Psoas muscle (tissue), 7 donors: ENCODE measurements at regions not wholly inside any gene's neighbourhood (a gene's known extent, or its start where the extent isn't known, plus 50 kb on each side); places are given as distances from the start of the nearest gene placed in this dataset.

ENCODE experiments used
- ATAC-seq, 4 donors: fragments of 200-7000 bp; cut with Tn5 transposase; one replicate each; pipeline ENCODE4 v1.9.1; 2020; ENCODE audit warnings: moderate library complexity in 3 of 4, mild to moderate bottlenecking in 2 of 4
- DNase-seq, 2 donors: peaks; one replicate each; pipeline ENCODE4 v3.0.0-alpha.2; 2020
- H3K27ac ChIP-seq: fragments of 200-600 bp; one replicate; pipeline ENCODE4 v1.8.0; 2022
- H3K27me3 ChIP-seq, 3 donors: fragments of 200-600 bp in 1 of 3; one replicate each; pipeline versions ENCODE4 v1.6.1 to v1.8.0; 2013 to 2022; ENCODE audit warnings: low read length in 2 of 3, mild to moderate bottlenecking in 2 of 3, moderate library complexity in 1 of 3; ENCODE audit not compliant: insufficient read depth in 3 of 3
- H3K36me3 ChIP-seq, 2 donors: fragments of 200-600 bp in 1 of 2; one replicate each; pipeline versions ENCODE4 v1.6.1 to v1.8.0; 2013 to 2022; ENCODE audit warnings: low read depth in 1 of 2, mild to moderate bottlenecking in 1 of 2, moderate library complexity in 1 of 2; ENCODE audit not compliant: insufficient read depth in 1 of 2
- H3K4me1 ChIP-seq: fragments of 200-600 bp; one replicate; pipeline ENCODE4 v1.8.0; 2022
- H3K4me3 ChIP-seq: fragments of 200-600 bp; one replicate; pipeline ENCODE4 v1.8.0; 2022; ENCODE audit warnings: mild to moderate bottlenecking
- H3K9me3 ChIP-seq: fragments of 200-600 bp; one replicate; pipeline ENCODE4 v1.8.0; 2022
- WGBS, 3 donors: extraction: QIAGEN DNeasy Blood & Tissue Kit; methylation state at CpG; one replicate each; pipeline versions ENCODE4 v1.1.6 to v1.1.7; 2013; 5-methylcytosine and 5-hydroxymethylcytosine counted together
- intact Hi-C, 2 donors: fragments of 100-400 bp; cut with DNase I; formaldehyde crosslinking; loops; one replicate each; pipeline versions ENCODE4 v1.11.0 to v1.14.2; 2022
- TF ChIP-seq, protein P1 (sequence below): fragments of 200-600 bp; IDR thresholded peaks from one replicate; pipeline ENCODE4 v1.8.0; 2022; ENCODE audit warnings: antibody characterized with exemption
- donor health status: healthy with polysubstance abuse.
- donor health status: DM: no; HTN: no; CAD: no; lungs with moderate emphysema.
- donor health status: Bipolar disorder and iron deficiency.
- donor health status: healthy.
- donor health status: DM: yes; HTN: yes; CAD: no.
- donor health status: DM: no; HTN: no; CAD: no.
- donor health status: DM: yes; HTN: yes; CAD: no.

DNA sequence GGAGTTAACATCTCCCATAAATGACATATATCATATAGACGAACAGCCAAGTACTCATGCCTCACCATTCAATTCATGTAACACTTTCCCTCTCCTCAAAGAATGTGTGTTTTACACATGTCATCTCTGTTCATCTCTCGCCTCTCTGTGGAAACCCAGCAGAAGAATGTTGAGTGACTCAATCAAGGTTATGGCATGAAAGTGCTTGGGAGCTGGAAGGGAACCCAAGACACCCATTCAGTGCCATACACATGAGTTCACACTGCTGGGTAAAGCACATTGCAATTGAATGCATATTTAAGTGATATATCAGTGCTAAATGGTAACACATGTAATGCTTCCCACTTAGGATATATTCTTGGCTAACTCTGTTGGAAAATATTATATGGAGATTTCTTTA is 322.9 kb downstream of the PTEN start:
- peak in 2 of 4 donors; percentile 54 to 90 for ATAC-seq
- no peaks in the 10 kb centered on the region for H3K36me3 ChIP-seq
- intact Hi-C loops = no loop called here
- H3K27ac ChIP-seq = no peak overlapping the region
- no peaks in the 10 kb centered on the region for H3K4me1 ChIP-seq
- WGBS, 3 donors = 86 to 93% (median 88%) methylated on average over 2 of the region's 2 CpGs
- H3K4me3 ChIP-seq = no peak overlapping the region
- TF ChIP-seq, protein P1, sequence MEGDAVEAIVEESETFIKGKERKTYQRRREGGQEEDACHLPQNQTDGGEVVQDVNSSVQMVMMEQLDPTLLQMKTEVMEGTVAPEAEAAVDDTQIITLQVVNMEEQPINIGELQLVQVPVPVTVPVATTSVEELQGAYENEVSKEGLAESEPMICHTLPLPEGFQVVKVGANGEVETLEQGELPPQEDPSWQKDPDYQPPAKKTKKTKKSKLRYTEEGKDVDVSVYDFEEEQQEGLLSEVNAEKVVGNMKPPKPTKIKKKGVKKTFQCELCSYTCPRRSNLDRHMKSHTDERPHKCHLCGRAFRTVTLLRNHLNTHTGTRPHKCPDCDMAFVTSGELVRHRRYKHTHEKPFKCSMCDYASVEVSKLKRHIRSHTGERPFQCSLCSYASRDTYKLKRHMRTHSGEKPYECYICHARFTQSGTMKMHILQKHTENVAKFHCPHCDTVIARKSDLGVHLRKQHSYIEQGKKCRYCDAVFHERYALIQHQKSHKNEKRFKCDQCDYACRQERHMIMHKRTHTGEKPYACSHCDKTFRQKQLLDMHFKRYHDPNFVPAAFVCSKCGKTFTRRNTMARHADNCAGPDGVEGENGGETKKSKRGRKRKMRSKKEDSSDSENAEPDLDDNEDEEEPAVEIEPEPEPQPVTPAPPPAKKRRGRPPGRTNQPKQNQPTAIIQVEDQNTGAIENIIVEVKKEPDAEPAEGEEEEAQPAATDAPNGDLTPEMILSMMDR = no peak
- no peak for DNase-seq
- no peaks in the 10 kb centered on the region for H3K27me3 ChIP-seq
- no peaks in the 10 kb centered on the region for H3K9me3 ChIP-seq

DNA sequence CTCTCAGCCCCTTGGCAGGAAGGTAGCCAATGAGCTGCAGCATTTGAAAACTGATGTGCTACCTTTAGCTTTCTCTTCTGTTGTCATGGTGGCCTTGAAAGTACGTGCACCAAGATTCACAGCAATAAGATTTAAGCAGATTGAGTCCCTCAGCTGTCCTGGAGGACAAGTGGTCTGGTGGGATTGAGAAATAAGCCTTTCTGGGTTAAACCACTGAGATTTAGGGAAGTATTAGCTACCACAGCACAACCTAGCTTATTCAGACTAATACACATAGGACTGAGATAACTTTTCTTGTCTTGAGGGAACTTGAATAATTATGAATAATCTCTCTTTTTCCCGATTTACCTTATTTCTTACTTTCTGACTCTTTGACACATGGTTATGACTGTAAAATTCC is 324.0 kb downstream of the PTEN start:
- ATAC-seq (no peak), DNase-seq (no peak)
- TF ChIP-seq, protein P1 = no peak
- intact Hi-C loops = no loop called here
- Histone ChIP-seq H3K27ac (no peak overlapping the region), H3K27me3 (no peaks in the 10 kb centered on the region), H3K9me3 (no peaks in the 10 kb centered on the region), H3K36me3 (no peaks in the 10 kb centered on the region), H3K4me3 (no peak overlapping the region), H3K4me1 (no peaks in the 10 kb centered on the region)
- 69 to 84% (median 72%) methylated on average over 2 of the region's 2 CpGs for WGBS, 3 donors

DNA sequence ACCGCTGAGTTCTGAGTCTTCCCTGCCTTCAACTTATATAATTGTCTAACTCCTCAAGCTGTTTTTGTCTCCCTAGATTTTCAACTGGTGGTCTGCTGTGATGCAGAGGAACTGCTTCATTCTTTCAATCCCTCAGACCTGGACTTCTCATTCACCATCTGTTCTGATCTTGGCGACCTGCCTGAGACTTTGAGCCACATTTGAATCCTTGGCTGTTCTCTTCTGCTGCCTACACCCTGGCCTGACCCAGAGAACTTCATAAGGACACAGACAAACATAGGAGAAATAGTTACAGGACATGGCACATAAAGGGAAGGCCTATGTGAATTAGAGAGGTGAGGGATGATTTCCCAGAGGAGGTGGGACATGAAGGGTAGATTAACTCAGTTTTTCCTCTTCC is 326.7 kb downstream of the PTEN start:
- WGBS, 3 donors = 48 to 52% (median 51%) methylated on average over 2 of the region's 2 CpGs

DNA sequence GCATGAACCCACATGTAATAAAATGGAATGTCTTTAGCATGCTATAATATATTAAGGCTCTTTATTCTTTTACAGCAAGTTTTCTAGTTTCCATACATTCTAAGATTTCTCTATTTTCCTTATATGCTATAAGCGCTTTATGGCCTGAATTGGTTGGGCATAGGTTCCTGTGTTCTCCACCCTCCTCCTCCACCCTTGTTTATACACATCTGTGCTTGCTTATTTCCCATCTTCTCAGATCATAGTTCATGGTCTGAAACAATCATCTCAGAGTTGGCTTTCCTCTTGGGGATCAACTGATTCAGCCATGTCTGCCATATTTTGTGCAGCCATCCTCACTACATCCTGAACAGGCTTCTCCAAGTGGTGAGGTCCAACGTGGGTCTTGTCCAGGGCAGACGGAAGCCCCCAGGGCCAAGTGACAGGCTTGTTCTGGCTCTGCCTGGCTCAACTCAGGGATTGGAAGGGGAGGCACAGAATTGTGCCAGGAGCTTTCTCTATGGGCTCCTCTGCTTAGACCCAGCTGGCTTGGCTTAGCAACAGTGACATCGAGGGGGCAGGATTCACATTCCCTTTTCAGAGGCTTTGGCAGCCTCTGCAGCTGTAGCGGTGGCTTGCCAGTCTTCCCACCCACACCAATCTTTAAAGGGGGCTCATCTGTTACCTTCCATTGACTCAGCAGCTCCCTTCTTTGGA is 327.3 kb downstream of the PTEN start:
- ATAC-seq (no peak), DNase-seq (no peak)
- Histone ChIP-seq H3K4me3 (no peak overlapping the region), H3K36me3 (no peaks in the 10 kb centered on the region), H3K4me1 (no peaks in the 10 kb centered on the region), H3K27ac (no peak overlapping the region), H3K27me3 (no peaks in the 10 kb centered on the region), H3K9me3 (no peaks in the 10 kb centered on the region)
- 40 to 48% (median 45%) methylated on average over 5 of the region's 5 CpGs for WGBS, 3 donors
- TF ChIP-seq, protein P1 = no peak
- intact Hi-C loops = no loop called here

More for the DNA sequence above, 326.7 kb downstream of the PTEN start:
- Histone ChIP-seq H3K27ac (no peak overlapping the region), H3K4me3 (no peak overlapping the region), H3K9me3 (no peaks in the 10 kb centered on the region), H3K36me3 (no peaks in the 10 kb centered on the region), H3K4me1 (no peaks in the 10 kb centered on the region), H3K27me3 (no peaks in the 10 kb centered on the region)
- ATAC-seq = peak in 3 of 4 donors; percentile 55 to 63 (median 57)
- TF ChIP-seq, protein P1 = no peak
- intact Hi-C loops = no loop called here
- DNase-seq = no peak

DNA sequence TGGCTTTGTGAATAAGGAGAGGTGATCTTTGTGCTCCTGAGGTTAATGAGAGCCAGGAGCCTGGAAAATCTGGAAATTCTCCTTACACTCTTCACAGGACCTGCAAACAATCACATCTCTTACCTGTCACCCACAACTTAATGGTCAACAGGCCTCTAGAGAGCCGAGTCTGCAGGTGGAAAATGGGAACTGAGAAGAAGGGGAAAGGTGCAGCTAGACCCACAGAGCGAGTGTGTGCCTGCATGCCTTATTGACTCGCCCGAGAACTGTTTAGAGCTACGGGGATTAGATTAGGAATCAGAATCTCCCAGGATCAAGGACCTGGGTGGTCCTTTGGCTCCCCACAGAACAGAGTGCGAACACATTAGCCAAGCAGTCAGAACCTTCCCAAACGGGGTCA is 329.6 kb downstream of the PTEN start:
- TF ChIP-seq, protein P1 = no peak
- Histone ChIP-seq H3K36me3 (no peaks in the 10 kb centered on the region), H3K4me3 (no peak overlapping the region), H3K4me1 (no peaks in the 10 kb centered on the region), H3K27me3 (no peaks in the 10 kb centered on the region), H3K9me3 (no peaks in the 10 kb centered on the region), H3K27ac (no peak overlapping the region)
- intact Hi-C loops = no loop called here
- WGBS, 3 donors = 60 to 82% (median 64%) methylated on average over 7 of the region's 7 CpGs
- ATAC-seq (no peak), DNase-seq (no peak)
